HG02759 (cell line): ENCODE measurements at regions not wholly inside any gene's neighbourhood (a gene's known extent, or its start where the extent isn't known, plus 50 kb on each side); places are given as distances from the start of the nearest gene placed in this dataset.
"Not testable (repeated sequence)": the region's sequence is repeated elsewhere in the genome, so short reads cannot be mapped to it uniquely, and the experiment has no call there.

Source experiments
- ATAC-seq: cut with Tn5 transposase; IDR thresholded peaks from one replicate; pipeline ENCODE4 v1.9.1; 2021; ENCODE audit warnings: mild to moderate bottlenecking, moderate library complexity; ENCODE audit not compliant: unreplicated experiment

DNA sequence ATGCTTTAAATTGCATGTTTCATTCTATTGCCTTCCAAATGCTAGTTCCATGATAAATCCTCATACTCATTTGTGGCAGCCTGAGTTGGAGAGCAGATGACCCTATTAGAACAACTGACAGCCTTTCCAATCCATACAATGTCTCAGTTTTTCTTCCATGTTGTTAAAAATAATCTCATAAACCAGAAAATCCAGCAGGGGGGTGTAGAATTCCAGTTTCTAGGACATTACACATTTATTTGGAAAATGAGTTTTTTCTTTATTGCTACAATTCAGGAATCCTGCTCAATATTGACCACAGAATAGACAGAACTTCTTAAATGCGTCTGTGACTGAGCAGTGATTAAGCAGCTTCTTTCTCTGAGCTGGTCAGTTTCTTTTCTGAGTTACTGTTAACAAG is 174.2 kb upstream of the ATP10A start:
- ATAC-seq, result no peak

DNA sequence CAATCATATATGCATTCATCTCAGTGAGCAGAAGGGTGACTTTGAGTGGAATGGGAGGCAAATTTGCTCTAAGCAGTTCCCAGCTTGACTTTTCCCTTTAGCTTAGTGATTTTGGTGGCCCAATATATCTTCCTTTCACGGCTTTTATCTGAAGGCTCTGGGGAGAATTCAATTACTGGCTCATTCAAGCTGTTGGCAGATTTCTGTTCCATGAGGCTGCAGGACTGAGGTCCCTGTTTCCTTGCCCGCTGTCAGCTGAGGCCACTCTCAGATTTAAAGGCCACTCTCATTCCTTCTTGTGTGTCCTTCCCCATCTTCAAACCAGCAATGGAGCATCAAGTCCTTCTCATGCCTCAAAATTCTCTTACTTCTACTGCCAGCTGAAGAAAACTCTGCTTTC is 170.4 kb upstream of the ATP10A start:
- no peak for ATAC-seq

DNA sequence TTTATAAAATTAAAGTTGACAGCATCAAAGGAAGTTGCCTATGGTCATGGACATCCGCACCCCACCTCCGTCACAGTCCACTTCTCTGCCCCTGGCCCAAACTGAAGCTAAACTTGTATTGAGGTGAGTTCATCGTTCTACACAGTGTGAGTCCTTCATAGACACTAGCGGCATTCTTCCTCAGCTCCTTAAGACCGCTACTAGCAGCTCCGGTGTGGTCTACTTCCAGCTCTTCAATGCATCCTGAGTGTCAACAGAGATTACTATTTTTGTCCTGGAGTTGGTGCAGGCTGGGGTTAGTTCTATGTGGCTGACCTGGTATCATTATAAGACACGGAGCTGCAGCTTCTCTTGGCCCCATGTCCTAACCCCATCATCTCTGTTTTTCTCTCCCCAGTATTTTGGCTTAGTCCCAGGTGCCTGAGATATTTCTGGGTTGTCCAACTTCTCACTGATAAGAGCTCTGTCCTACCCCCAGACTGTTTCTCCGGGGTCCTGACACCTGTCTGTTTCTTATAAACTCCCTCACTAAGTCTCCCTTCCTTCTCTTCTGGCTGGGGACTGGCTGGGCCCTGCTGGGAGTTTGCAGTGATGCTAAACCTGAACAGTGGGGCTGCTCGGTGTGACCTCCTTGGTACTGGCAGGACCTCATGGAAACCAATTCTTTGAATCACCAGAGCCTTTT is 169.2 kb upstream of the ATP10A start:
- no peak for ATAC-seq

DNA sequence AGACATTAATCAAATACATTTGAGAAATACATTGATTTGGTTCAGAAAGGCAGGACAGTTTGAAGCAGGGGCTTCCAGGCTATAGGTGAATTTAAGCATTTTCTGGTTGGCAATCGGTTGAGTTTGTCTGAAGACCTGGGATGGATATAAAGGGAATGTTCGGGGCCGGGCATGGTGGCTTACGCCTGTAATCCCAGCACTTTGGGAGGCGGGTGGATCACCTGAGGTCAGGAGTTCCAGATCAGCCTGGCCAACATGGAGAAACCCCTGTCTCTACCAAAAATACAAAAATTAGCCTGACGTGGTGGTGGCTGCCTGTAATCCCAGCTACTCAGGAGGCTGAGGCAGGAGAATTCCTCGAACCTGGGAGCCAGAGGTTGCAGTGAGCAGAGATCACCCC is 166.5 kb upstream of the ATP10A start:
- ATAC-seq, result not testable (repeated sequence)

DNA sequence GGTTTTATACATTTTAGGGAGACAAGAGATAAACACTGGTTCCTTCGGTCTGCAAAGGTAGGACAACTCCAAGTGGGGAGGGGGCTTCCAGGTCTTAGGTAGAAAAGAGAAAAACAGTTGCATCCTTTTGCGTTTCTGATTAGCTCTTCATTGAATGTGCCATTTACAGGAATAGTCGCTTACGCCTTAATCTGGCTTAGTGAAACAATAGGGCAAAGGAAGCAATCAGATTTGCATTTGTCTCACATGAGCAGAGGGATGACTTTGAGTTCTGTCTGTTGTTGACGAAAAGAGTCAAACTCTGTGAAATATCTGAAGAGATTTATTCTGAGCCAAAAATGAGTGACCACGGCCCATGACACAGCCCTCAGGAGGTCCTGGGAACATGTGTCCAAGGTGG is 166.0 kb upstream of the ATP10A start:
- ATAC-seq, result no peak

DNA sequence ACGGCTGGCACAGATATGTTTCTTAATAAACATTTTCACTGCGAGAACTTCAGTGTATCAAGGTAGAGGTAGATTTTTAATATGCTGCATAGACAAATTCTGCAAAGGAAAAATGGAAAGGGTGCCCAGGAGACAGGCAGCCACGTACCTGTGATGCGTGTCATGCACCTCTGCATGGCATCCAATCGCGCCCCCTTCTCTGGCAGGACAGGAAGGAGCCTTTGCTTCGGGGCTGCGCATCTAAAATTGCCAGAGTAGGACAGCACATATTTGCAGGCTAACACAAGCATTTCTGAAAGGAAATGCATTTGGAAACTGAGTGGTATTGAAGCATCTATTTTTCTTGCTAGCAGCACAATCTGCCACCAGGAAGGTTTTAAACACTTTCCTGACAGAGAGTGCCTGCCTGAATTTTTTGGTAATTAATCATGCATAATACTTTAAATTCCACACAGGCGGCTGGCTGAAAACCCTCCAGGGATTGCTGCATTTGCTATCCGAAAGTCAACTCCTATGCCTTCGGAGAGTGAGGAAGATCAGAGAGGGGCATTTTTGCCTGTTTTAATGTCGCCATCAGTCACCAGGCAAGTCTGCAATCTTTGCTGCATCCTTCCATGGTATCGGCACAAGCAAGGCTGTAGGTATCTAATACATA is 165.1 kb upstream of the ATP10A start:
- no peak for ATAC-seq

DNA sequence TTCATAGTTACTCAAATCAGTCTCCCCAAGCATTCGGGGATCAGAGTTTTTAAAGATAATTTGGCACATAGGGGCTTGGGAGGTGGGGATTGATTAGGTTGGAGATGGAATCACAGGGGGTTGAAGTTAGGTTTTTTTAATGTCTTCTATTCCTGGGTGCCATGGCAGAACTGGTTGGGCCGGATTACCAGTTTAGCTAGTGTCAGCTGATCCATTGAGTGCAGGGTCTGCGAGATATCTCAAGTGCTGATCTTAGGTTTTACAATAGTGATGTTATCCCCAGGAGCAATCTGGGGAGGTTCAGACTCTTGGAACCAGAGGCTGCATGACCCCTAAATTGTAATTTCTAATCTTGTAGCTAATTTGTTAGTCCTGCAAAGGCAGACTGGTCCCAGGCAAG is 163.5 kb upstream of the ATP10A start:
- not testable (repeated sequence) for ATAC-seq

DNA sequence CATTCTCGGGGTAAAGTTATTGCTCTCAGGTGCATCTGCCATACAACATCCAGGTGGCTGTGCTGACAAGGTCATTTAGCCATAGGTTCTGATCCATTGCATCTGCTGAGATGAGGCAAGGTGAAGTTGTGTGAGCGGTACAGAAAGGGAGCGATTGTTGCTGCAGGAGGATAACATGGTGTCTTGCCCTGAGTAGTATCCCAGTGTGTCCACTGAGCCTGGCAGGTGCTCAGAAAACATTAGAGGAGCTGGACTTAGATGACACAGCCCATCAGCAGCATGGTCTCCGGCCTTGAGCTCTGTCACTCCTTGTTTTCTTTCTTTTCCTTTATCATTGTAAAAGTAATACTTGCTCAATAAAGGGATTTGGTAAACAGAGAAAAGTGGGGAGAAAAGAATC is 161.1 kb upstream of the ATP10A start:
- no peak for ATAC-seq

DNA sequence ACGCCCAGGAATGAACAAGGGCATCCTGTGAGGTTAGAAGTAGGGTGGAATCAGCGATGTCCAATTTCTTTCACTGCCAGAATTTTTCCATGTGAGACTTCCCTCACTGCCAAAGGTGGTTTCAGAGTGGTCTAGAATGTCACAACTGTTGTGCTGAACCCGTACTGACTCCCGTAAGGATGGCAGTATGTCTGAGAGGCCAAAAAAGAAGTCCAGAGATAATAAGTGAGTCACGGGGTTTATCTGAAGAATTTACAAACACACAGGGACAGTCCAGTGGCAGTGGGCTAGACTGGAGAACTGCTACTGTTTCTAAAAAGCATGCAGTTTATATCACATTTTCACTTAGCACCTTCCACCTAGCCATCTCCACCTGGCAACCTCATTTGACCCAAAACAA is 160.6 kb upstream of the ATP10A start:
- ATAC-seq, result no peak

DNA sequence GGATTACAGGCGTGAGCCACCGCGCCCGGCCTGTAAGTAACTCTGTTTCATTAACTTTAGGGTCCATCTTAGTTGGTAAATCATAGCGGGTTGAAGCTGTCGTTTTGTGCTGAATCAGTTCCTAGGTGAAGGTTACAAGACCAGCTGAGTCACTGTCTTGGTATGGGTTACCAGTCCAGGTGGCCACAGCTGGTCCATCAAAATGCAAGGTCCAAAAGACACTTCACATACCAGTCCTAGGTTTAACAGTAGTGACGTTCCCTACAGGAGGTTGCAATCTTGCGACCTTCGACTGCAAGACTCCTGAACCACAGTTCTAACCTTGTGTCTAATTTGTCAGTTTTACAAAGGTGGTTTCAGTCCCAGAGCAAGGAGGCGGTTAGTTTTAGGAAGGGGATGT is 160.1 kb upstream of the ATP10A start:
- ATAC-seq, result no peak

DNA sequence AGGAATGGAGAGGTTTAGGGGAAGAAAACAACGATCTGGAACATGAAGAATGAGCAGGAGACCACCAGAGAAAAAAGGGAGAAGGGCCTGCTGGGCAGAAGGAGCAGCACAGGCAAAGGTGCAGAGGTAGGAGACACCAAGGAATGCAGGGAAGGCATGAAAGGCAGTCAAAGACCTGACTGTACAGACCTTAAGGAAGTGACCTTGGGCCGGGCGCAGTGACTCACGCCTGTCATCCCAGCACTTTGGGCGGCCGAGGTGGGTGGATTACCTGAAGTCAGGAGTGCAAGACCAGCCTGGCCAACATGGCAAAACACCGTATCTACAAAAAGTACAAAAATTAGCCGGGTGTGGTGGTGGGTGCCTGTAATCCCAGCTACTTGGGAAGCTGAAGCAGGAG is 157.7 kb upstream of the ATP10A start:
- ATAC-seq, result no peak

DNA sequence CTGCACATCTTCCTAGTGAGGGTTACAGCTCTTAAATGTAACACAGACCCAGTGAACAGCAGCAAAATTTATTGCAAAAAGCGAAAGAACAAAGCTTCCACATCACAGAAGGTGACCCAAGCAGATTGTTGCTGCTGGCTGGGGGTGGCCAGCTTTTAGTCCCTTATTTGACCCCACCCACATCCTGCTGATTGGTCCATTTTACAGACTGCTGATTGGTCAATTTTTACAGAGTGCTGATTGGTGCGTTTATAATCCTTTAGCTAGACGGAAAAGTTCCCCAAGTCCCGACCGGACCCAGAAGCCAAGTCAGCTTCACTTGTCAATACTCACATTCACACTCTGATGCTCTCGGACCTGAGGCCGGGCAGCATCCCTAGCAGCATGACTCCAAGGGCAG is 154.5 kb upstream of the ATP10A start:
- no peak for ATAC-seq

DNA sequence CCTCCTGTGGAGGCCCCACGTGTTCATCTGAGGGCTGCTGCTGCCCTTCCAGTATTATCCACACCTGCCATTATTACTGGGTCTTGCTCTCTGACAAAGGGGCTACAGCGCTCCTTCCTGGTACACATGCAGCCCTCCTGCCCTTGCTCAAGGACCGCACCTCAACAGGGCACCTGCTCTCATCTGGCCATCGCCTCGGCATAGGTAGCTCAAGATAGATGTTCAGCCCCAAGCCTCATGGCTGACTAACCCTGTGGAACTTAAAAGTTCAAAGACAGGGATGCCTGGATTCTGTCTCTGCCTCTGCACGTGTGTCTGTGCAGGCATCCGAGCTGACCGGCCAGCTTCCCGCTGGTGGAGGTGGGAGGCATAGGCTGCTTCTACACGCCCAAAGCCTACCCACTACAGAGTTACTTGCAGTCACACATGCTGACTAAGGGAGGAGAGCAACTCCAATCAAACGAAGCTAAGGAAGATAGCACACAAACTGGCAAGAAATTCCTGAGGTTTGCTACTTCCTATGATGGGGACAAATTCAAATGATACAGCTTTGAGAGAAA is 152.5 kb upstream of the ATP10A start:
- no peak for ATAC-seq

DNA sequence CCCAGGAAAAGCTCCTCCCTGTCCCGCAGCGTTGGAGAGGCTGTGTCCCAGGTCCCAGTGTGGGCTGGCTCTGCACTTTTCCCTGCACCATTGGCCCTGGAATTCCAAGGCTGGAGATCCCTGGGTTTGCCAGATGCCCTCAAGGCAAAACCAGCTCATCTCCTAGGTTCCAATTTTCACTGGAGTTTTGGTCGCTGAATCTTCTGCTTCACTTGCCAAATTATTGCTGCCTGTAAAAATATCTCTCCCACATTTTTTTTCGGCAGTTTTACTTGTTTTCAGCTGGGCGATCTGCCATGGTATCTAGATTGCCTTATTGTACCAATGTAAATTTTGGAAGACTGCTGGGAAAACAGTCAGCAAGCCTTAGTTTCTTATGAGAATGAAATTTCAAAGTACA is 150.9 kb upstream of the ATP10A start:
- ATAC-seq, result no peak

DNA sequence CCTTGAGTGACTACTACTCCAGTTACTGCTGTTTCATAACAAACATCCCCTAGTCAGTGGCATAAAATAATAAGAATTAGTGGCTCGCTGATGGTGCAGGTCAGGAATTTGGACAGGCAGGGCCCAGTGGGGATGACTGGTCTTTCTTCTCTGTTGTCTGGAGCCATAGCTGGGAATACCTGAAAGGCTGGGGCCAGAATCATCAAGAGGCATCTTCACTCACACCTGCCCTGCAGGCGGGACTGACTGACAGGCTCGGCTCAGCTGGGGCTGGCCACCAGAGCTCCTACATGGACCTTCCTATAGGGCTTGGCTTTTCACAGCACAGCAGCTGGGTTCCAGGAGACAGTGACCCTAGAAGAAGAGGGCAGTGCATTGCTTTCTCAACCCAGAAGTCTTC is 148.8 kb upstream of the ATP10A start:
- ATAC-seq, result no peak

DNA sequence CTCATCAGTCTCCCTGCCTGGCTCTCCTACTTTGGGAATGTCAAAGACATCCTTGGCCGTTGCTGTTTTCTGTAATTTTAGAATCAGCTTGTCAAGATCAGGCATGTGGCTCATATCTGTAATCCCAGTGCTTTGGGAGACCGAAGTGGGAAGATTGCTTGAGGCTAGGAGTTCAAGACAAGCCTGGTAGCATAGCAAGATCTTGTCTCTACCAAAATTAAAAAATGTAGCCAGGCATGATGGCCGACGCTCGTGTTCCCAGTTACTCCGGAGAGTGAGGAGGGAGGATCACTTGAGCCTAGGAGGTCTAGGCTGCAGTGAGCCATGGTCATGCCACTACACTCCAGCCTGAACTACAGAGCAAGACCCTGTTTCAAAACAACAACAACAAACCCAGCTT is 144.0 kb upstream of the ATP10A start:
- ATAC-seq, result no peak

DNA sequence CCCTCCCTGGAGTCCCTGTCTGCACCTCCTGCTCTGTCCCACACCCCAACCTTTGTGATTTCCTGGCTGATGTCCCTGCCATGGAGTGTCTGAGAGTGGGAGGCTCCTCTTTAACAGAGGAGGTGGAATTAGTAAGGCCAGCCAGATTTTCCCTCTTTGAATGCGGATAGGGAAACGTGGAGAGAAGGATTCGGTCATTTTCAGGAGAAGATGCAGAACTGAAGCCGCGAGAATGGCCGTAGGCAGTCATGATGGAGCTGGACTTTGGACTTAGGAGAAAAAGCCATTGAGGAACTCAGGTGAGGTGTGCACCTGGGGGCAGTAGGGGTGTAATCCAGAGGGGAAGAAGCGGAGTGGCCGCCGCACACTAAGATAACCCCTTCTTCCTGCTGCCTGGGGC is 138.1 kb upstream of the ATP10A start:
- ATAC-seq, result no peak

DNA sequence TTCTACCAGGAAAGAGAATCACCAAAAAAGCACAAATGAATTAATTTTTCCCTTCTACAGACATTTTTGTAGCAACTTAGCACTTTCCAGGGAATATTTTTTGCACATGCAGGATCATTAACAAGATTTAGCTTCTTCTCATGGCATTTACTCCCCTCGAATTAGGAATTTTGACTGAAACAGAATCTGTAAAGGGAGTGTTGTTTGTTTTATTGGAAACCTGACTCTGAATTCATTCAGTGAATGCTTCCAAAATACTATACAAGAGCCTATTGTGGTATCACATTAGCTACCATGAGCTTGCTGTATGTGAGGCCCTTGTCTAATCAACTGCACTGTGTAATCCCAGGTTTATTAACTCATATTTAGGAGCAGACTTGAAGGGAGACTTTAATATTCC is 130.4 kb upstream of the ATP10A start:
- no peak for ATAC-seq

DNA sequence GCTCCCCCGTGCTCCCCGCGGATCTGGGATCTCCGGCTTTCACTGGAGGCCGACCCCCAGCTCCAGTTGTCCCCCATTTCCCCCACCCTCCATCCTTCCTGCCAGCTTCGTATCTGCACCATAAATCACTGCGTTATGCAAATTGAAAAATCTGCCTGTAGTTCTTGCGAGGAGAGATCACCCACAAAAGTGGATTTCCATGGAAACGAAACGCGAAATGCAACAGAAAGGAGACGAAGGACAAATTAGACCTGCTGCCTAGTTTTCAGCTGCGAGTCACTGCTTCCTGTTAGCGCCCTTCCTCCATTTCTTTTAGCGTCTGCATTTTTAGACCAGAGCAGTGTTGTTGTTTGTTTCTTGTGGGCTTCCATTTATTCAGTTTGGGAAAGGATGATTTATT is 127.1 kb upstream of the ATP10A start:
- no peak for ATAC-seq

DNA sequence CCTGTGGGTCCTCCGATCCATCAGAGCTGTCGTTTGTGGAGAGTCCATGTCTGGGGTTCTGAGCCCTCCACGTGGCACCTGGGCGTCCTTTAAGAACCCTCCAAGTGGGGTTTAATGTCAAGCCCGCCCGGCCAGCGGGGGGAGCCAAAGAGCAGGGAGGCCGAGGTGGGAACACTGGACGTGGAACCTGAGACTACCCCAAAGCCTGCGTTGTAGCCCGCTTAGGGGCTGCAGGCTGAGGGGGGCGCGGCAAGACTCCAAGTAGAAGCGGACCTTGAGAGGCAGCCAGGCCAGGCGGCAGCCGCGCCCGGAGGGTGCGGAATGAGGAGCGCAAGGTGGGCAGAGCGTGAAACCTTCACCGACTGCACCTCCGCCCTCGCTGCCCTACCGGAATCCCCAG is 126.2 kb upstream of the ATP10A start:
- no peak for ATAC-seq

DNA sequence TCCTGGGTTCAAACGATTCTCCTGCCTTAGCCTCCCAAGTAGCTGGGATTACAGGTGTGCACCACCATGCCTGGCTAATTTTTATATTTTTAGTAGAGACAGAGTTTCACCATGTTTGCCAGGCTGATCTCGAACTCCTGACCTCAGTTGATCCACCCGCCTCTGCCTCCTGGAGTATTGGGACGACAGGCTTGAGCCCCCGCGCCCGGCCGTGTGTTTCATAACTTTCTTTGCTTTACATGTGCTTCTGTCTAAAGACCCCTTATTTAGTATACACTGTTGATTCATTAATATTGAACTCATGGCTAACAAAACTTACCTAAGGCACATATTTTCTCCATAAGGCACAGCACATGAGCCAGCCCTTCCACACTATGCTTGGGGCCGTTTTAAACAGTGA is 125.6 kb upstream of the ATP10A start:
- ATAC-seq, result not testable (repeated sequence)

DNA sequence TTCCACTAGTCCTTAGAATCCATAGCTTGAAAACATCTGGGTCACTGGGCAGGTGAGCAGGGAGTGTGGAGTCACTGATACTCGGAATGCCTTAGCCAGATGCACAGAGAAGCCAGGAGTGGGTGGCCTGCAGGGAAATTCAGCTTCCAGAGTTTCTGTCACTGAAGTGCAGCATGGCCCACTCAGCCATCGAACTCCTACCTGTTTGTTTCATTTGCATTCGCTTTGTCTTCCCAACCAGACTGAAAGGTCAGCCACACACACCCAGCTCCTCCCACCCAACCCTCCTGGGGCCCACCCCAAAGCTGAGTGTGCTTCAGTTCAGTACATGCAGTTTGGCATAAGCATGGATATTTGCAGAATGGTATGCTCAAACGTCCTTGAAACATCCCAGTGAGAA is 124.5 kb upstream of the ATP10A start:
- no peak for ATAC-seq

DNA sequence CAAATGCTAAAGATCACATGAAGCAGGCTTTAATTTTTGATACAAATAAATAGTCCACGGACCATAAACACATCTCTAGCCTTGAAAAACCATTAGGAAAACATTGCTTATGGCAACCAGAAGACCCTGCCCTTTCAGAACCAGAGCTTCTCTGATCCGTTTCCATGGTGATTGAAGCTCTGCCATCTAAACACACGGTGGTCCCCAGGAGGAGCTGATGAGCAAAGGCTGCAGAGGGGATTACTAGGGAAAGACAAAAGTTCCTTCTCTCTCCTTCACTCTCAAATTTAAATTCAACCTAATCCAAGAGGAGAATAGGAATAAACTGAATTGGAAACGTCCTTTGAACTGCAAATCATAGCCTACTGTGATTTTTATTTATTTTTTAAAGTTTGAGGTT is 122.0 kb upstream of the ATP10A start:
- ATAC-seq, result no peak
